ENCODE measurements at regions not wholly inside any gene's neighbourhood (a gene's known extent, or its start where the extent isn't known, plus 50 kb on each side); places are given as distances from the start of the nearest gene placed in this dataset.

DNA sequence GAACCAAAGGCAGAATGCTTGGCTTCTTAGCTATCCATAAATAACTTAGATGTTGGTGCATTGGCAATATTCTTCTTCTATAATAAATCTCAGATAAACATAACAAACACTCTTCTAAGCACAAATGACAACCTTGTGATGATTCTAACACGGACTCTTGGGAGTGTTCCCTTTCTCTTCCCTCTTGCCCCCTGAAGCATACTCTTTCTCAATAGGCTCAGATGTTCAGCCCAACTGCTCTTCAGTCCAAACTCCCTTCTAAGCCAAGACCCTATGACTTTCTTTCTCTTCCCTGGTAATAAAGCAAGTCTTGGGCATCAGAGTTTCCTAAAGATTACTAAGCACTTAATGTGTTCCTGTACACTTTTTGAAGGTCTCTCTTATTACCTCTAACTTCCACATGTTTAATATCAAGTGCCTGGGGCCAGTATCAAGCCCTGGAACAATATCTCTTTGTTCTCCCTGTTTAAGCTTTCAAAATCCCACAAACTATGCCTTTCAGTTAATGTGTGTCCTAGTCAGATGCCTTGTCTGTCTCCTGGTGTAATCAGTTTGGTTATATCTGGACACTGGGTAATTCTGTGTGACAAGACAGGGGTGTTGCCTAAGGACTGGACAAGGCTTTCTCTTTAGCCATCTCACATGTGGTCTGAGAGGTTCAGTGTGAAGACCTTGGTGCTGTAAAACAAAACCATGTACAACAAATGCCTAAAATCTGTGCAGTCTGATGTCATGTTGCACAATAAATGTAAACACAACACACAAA lies 92.9 kb upstream of the IVNS1ABP start:
- H3K27ac Mint-ChIP-seq = no peak overlapping the region
- no peak overlapping the region for H3K4me3 Mint-ChIP-seq
- peaks cover 20% of the 10 kb centered on the region for H3K9me3 Mint-ChIP-seq
- peaks cover 20% of the 10 kb centered on the region for H3K36me3 Mint-ChIP-seq (ENCODE audit: low read depth)
- peaks cover 31% of the 10 kb centered on the region for H3K4me1 Mint-ChIP-seq (ENCODE audit: low read depth)
- H3K27me3 Mint-ChIP-seq (ENCODE audit: low read depth) = no peaks in the 10 kb centered on the region

DNA sequence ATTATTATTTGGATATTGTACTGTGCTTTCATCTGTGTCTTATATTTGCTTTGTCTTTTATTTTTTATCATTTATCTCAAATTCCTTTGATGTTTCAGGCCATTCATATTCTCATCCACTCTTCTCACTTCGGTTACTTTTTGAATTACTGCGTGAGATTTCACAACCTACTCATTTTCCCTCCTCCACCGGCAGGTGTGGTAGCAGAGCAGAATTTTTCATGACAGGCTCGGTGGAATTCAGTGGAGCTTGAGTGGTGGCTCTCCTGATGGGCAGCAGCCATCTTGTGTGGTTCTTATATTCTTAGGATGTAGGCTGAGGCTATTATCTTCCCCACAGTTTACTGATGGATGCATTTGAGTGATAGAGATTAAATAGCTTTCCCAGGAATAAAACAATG lies 92.3 kb upstream of the IVNS1ABP start:
- H3K27me3 Mint-ChIP-seq (ENCODE audit: low read depth) = no peaks in the 10 kb centered on the region
- H3K9me3 Mint-ChIP-seq = peaks cover 20% of the 10 kb centered on the region
- H3K36me3 Mint-ChIP-seq (ENCODE audit: low read depth) = peaks cover 22% of the 10 kb centered on the region
- no peak overlapping the region for H3K27ac Mint-ChIP-seq
- H3K4me3 Mint-ChIP-seq = no peak overlapping the region
- H3K4me1 Mint-ChIP-seq (ENCODE audit: low read depth) = peaks cover 36% of the 10 kb centered on the region

DNA sequence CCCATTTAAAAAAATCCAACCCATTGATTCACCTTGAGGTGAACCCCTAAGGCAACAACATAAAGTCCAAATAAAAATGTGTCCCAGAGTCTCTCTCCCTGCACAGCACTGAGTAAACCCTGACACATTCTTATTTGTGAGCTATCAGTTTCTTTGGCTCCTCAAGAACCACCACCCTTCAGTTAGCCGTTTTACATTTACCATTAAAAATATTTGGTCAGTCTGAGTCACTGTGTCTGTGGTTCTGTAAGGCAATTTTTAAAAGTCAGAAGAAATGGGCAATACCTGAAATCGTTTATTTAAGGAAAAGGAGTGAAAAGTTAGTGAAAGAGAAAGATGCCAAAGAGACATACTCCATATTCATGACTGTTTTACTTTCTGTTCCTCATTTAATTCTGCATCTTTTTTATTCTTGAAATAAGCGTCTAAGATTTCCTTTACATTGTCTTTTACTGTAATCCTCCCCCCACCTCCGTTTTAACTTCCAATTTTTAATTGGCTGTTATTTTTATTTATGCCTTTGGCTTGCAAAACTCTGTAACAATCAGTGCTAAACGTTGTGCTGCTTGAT lies 91.7 kb upstream of the IVNS1ABP start:
- H3K4me1 Mint-ChIP-seq (ENCODE audit: low read depth) = peaks cover 35% of the 10 kb centered on the region
- H3K27ac Mint-ChIP-seq = no peak overlapping the region
- no peak overlapping the region for H3K4me3 Mint-ChIP-seq

DNA sequence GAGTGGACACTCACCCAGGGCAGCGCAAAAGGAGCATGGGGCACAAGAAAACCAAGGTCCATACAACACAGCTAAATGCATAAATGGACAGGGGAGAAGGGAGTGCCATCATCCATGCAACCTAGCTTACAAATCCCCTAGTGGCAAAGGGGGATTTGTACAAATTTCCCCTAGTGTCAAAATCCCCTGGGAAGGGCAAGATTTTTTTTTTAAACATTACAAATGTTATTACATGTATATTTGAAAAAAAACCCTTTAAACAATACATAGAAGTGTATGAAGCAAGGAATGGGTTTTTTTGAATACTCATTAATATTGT lies 89.6 kb upstream of the IVNS1ABP start:
- peaks cover 35% of the 10 kb centered on the region for H3K4me1 Mint-ChIP-seq (ENCODE audit: low read depth)
- no peak overlapping the region for H3K27ac Mint-ChIP-seq
- H3K27me3 Mint-ChIP-seq (ENCODE audit: low read depth) = no peaks in the 10 kb centered on the region
- H3K9me3 Mint-ChIP-seq = peaks cover 20% of the 10 kb centered on the region
- no peak overlapping the region for H3K4me3 Mint-ChIP-seq
- peaks cover 28% of the 10 kb centered on the region for H3K36me3 Mint-ChIP-seq (ENCODE audit: low read depth)

More for the DNA sequence above, 91.7 kb upstream of the IVNS1ABP start:
- H3K27me3 Mint-ChIP-seq (ENCODE audit: low read depth) = no peaks in the 10 kb centered on the region
- peaks cover 19% of the 10 kb centered on the region for H3K36me3 Mint-ChIP-seq (ENCODE audit: low read depth)
- peaks cover 20% of the 10 kb centered on the region for H3K9me3 Mint-ChIP-seq

DNA sequence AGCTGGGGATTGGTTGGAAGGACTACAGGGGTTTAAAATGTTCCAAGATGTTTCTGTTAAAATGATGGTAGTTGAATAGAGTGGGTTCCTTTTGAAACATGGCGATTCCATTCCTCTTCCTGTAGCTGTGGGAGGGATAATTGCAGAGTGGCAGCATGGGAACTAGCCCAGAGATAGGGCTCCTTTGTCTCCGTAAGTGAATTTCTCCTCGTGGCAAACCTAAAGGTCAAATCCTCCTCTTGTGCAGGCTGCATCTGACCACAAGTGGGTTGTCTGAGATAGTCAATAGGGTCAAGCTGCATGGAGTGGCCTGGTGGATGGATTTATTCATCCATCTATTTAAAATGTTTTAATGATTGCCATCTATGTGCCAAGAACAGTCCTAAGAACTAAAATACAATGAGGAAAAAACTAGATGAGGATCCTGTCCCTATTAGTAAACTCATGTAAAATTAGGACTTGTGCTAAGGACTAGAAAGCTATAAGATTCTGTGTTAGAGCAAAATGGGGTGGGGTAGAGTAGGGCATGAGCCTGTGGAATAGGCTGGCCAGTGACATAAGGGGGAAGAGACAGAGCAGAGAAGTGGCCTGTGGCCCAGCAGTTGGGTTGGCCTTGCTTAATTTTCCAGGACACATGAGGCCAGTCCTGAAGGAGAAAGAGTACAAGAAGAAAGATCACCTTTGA lies 89.1 kb upstream of the IVNS1ABP start:
- H3K36me3 Mint-ChIP-seq (ENCODE audit: low read depth) = peaks cover 28% of the 10 kb centered on the region
- H3K4me3 Mint-ChIP-seq = no peak overlapping the region
- H3K27ac Mint-ChIP-seq = peak overlapping the region; percentile 37
- peaks cover 20% of the 10 kb centered on the region for H3K9me3 Mint-ChIP-seq
- no peaks in the 10 kb centered on the region for H3K27me3 Mint-ChIP-seq (ENCODE audit: low read depth)
- H3K4me1 Mint-ChIP-seq (ENCODE audit: low read depth) = peaks cover 33% of the 10 kb centered on the region

DNA sequence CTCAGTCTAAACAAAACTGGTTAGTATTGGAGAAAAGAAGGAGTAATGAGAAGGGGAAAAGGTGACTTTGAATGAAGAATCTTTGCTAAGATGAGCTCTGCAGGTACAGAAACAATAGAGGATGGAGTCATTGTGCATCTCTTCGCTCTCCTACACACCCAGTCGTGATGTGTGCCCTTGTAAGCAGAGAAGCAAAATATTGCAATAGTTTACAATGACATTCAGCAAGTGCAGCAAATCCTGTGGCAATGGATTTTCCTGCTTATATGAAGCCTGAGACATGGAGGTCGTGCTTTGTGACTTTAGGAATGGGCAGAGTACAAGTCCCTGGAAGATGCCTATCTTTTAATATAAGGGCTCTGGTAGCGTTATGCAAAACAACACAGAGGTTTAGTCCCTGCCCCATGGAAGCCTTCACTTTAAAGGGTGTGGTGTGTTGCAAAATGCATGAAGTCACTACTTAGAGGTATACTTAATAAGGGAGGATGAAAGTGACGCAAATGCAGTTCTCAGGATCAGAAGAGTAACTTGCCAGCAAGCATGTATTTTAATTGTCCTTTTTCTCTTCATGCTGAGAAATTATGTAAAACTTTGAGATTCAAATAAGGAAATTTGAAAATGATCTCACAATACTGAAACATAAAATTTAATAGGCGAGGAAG lies 88.0 kb upstream of the IVNS1ABP start:
- Mint-ChIP-seq H3K36me3 (ENCODE audit: low read depth) (peaks cover 31% of the 10 kb centered on the region), H3K4me3 (peak overlapping the region; percentile 57), H3K27ac (peak overlapping the region; percentile 50), H3K4me1 (ENCODE audit: low read depth) (peaks cover 32% of the 10 kb centered on the region), H3K27me3 (ENCODE audit: low read depth) (no peaks in the 10 kb centered on the region), H3K9me3 (peaks cover 25% of the 10 kb centered on the region)

DNA sequence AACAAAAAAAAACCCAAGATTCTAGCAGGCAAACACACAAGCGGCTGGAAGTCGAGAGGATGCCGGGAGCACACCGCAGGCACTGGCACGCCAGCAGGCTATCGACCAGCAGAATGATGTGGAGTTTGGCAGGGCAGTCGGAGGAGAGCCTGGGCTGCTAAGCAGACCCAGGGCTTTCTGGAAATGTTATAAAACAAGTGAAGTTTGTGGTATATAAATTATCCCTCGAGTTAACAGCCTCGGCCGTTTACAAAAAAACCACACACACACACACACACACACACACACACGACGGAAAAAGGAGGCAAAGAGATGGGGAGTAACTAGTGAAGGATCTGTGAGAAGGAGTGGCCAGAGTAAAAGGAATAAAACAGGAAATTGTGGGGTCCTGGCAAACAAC lies 87.2 kb upstream of the IVNS1ABP start:
- Mint-ChIP-seq H3K4me3 (peak overlapping the region; percentile 57), H3K27me3 (ENCODE audit: low read depth) (no peaks in the 10 kb centered on the region), H3K4me1 (ENCODE audit: low read depth) (peaks cover 29% of the 10 kb centered on the region), H3K9me3 (peaks cover 22% of the 10 kb centered on the region), H3K27ac (peak overlapping the region; percentile 23), H3K36me3 (ENCODE audit: low read depth) (peaks cover 28% of the 10 kb centered on the region)

DNA sequence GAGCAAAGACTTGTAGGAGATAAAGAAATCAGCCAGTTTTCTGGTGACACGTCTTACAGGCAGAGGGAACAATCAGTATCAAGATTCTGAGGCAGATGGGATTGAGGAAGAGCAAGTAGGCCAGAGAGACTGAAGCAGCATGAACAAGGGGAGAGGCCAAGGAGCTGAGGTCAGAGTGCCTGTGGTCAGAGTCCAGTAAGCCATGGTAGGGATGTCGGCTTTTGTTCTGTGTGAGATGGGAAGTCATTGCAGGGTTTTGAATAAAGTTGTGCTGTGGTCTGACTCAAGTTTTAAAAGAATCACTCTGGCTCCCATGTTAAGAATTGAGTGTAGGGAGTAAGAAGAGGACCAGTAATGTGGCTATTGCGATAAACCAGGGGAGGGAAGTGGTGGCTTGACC lies 85.9 kb upstream of the IVNS1ABP start:
- Mint-ChIP-seq H3K4me1 (ENCODE audit: low read depth) (peaks cover 33% of the 10 kb centered on the region), H3K27me3 (ENCODE audit: low read depth) (no peaks in the 10 kb centered on the region), H3K36me3 (ENCODE audit: low read depth) (peaks cover 18% of the 10 kb centered on the region), H3K4me3 (no peak overlapping the region), H3K9me3 (peaks cover 17% of the 10 kb centered on the region), H3K27ac (no peak overlapping the region)

DNA sequence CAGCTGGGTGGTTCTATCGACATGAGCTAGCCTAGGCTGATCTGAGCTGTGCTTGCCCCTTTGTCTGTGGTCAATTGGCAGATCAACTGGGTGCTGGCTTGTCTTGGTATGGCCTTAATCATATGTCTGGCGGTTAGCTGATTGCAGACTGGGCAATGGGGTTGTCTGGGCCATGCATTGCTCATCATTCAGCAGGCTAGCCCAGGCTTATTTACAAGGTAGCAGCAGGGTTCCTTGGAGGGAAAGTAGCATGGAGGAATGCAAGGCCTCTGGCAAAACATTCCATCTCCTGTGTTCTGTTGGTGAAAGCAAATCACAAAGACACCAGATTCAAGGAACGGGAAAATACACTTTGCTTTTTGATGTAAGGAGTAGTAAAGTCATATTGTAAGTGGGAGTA lies 84.0 kb upstream of the IVNS1ABP start:
- H3K9me3 Mint-ChIP-seq = peaks cover 5% of the 10 kb centered on the region
- H3K4me1 Mint-ChIP-seq (ENCODE audit: low read depth) = peaks cover 30% of the 10 kb centered on the region
- no peak overlapping the region for H3K27ac Mint-ChIP-seq
- H3K27me3 Mint-ChIP-seq (ENCODE audit: low read depth) = no peaks in the 10 kb centered on the region
- peaks cover 14% of the 10 kb centered on the region for H3K36me3 Mint-ChIP-seq (ENCODE audit: low read depth)
- H3K4me3 Mint-ChIP-seq = no peak overlapping the region

DNA sequence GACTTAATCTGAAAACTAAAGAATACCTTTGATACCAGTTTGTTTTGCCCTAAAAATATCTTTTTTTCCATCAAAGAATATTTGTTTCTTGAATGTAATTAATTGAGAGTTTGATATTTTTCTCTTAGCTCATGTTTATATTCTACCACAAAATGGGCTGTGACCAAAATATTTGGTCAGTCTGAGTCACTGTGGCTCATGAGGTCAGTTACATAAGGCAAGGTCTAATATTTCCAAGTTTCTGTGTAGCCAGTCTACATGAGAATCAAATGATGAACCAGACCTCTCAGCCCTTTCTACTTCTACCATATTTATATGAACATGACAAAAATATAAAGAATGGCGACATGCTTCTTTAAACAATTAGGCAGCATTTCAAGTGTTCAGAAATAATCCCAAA lies 83.0 kb upstream of the IVNS1ABP start:
- Mint-ChIP-seq H3K4me1 (ENCODE audit: low read depth) (peaks cover 26% of the 10 kb centered on the region), H3K9me3 (peaks cover 5% of the 10 kb centered on the region), H3K4me3 (no peak overlapping the region), H3K36me3 (ENCODE audit: low read depth) (peaks cover 14% of the 10 kb centered on the region), H3K27me3 (ENCODE audit: low read depth) (no peaks in the 10 kb centered on the region), H3K27ac (no peak overlapping the region)

DNA sequence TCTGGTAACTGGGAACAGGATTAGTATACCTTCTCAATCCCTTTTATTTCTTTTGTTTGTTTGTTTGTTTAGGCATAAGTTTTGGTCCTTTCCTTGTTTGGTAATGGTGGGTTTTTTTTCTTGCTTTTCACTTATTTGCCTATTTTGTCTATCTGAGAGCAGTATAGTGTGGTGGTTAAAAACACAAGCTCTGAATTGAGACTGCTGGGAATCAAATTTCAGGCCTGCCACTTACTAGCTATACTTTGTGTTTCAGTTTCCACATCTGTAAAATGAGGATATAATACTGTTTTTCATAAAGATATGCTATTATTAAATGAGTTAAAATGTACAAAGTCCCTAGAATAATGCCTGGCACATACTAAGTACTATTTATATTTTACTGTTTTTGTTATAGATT lies 81.6 kb upstream of the IVNS1ABP start:
- H3K4me1 Mint-ChIP-seq (ENCODE audit: low read depth) = peaks cover 19% of the 10 kb centered on the region
- peaks cover 12% of the 10 kb centered on the region for H3K36me3 Mint-ChIP-seq (ENCODE audit: low read depth)
- no peak overlapping the region for H3K27ac Mint-ChIP-seq
- H3K27me3 Mint-ChIP-seq (ENCODE audit: low read depth) = no peaks in the 10 kb centered on the region
- peaks cover 5% of the 10 kb centered on the region for H3K9me3 Mint-ChIP-seq
- H3K4me3 Mint-ChIP-seq = no peak overlapping the region

DNA sequence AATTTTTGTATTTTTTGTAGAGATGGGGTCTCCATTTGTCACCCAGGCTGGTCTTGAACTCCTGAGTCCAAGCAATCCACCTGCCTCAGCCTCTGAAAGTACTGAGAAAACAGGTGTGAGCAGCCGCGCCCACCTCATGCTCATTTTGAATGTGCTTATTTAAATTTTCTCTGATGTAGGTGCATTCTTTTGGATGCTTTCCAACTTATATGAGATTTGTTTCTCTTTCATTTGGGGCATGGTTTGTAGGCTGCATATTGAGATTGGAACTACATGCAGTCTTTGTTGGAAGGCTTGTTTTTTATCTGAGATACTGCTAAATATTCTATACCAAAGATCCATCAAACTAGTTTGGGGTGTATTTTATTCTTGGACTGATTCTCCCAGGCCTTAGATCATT lies 81.0 kb upstream of the IVNS1ABP start:
- H3K27me3 Mint-ChIP-seq (ENCODE audit: low read depth) = no peaks in the 10 kb centered on the region
- no peak overlapping the region for H3K4me3 Mint-ChIP-seq
- H3K4me1 Mint-ChIP-seq (ENCODE audit: low read depth) = peaks cover 16% of the 10 kb centered on the region
- peaks cover 5% of the 10 kb centered on the region for H3K9me3 Mint-ChIP-seq
- no peak overlapping the region for H3K27ac Mint-ChIP-seq
- peaks cover 9% of the 10 kb centered on the region for H3K36me3 Mint-ChIP-seq (ENCODE audit: low read depth)

DNA sequence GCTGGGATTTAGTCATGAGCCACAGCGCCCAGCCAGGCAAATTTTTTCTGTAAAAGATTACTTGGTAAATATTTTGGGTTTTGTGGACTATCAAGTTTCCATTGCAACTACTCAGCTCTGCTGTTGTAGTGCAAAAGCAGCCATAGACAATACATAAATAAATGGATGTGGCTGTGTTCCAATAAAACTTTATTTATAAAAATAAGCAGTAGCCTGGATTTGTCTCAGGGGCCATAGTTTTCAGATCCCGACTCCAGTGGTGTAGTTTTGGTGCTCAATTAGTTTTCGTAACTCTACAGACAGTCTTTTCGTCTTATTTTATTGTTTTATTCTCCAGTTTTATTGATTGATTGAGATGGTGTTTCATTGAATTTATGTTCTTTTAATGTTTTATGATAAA lies 80.1 kb upstream of the IVNS1ABP start:
- peaks cover 11% of the 10 kb centered on the region for H3K4me1 Mint-ChIP-seq (ENCODE audit: low read depth)
- H3K27me3 Mint-ChIP-seq (ENCODE audit: low read depth) = no peaks in the 10 kb centered on the region
- peaks cover 5% of the 10 kb centered on the region for H3K9me3 Mint-ChIP-seq
- no peak overlapping the region for H3K4me3 Mint-ChIP-seq
- H3K27ac Mint-ChIP-seq = no peak overlapping the region
- peaks cover 3% of the 10 kb centered on the region for H3K36me3 Mint-ChIP-seq (ENCODE audit: low read depth)

DNA sequence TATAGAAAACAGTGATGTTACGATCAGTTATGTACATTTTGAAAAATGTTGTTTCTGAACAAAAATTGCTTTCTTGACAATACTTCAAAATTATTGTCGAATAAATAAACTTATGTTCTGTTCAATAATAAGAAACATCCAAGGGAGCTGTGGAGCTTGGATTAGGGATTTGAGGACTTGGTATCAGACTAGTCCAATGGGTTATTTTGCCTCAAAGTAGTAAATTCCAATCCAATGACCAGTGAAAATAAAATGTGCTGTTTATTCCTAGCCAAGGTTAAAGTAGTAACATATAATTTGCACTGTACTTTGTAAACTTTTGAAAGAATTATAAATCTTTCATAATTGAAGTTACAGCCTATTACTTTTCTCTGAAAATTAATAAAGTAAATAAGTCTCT lies 79.1 kb upstream of the IVNS1ABP start:
- Mint-ChIP-seq H3K27me3 (ENCODE audit: low read depth) (no peaks in the 10 kb centered on the region), H3K36me3 (ENCODE audit: low read depth) (peaks cover 3% of the 10 kb centered on the region), H3K27ac (no peak overlapping the region), H3K9me3 (peaks cover 4% of the 10 kb centered on the region), H3K4me3 (no peak overlapping the region), H3K4me1 (ENCODE audit: low read depth) (peaks cover 11% of the 10 kb centered on the region)

DNA sequence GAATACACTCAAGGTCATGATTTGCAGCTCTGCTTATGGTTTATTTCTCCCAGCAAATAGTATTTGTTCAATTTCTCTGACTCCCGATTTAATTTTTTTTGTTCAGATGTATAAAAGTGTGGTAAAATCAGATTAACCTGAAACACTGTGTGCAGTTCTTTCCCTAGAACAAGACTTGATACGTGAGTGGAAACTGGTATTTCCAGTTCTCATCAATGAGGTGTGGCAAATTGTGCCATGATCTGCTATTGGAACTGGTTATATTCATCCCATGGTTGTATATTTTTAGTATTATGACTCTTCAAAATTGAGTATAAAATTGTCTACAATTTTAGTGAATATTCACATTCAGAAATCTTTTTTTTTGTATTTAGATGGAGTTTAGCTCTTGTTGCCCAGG lies 76.8 kb upstream of the IVNS1ABP start:
- no peaks in the 10 kb centered on the region for H3K27me3 Mint-ChIP-seq (ENCODE audit: low read depth)
- no peak overlapping the region for H3K27ac Mint-ChIP-seq
- H3K4me1 Mint-ChIP-seq (ENCODE audit: low read depth) = peaks cover 9% of the 10 kb centered on the region
- no peak overlapping the region for H3K4me3 Mint-ChIP-seq
- H3K36me3 Mint-ChIP-seq (ENCODE audit: low read depth) = no peaks in the 10 kb centered on the region
- H3K9me3 Mint-ChIP-seq = no peaks in the 10 kb centered on the region
